GM12891 (cell line): ENCODE measurements at regions not wholly inside any gene's neighbourhood (a gene's known extent, or its start where the extent isn't known, plus 50 kb on each side); places are given as distances from the start of the nearest gene placed in this dataset.

Experiments
- POLR2A ChIP-seq: IDR thresholded peaks from 2 replicates; pipeline ENCODE4 v1.6.1; 2011; ENCODE audit warnings: low read depth, low read length, control low read depth
- POLR2AphosphoS5 ChIP-seq: IDR thresholded peaks from 2 replicates; pipeline ENCODE4 v1.6.1; 2011; ENCODE audit warnings: low read depth, low read length, control low read depth

- no peak for TF ChIP-seq POLR2AphosphoS5
- TF ChIP-seq POLR2A, result no peak
These were observed 847.0 kb downstream of the LRRTM4 start for GRCh38 chr2:76675212-76675611.
